AG04449 (cell line): ENCODE measurements at regions not wholly inside any gene's neighbourhood (a gene's known extent, or its start where the extent isn't known, plus 50 kb on each side); places are given as distances from the start of the nearest gene placed in this dataset.

Source experiments
- CTCF ChIA-PET: fragments of 350-600 bp; formaldehyde crosslinking; extraction: SDS; loops from one replicate; lab custom pipeline; 2021; ENCODE audit warnings: antibody characterized with exemption; lab: Yijun Ruan, JAX
- POLR2A ChIA-PET: fragments of 400-600, 350-600 bp; formaldehyde crosslinking; extraction: SDS; loops from one replicate; lab custom pipeline; 2020; ENCODE audit warnings: antibody characterized with exemption, inconsistent platforms; lab: Yijun Ruan, JAX
- DNase-seq: peaks from one replicate; pipeline ENCODE4 v3.0.0-alpha.2; 2010; ENCODE audit warnings: low read depth, low spot score
- H3K4me3 ChIP-seq: 2 replicates; pipeline ENCODE4 v1.5.1; 2011; ENCODE audit warnings: low read depth, mild to moderate bottlenecking, control low read depth, low read length
- CTCF ChIP-seq: IDR thresholded peaks from one replicate; pipeline ENCODE4 v1.5.1; 2011; ENCODE audit warnings: mild to moderate bottlenecking, moderate library complexity, low read length, control low read depth, inconsistent platforms; ENCODE audit not compliant: insufficient read depth; ENCODE audit errors: missing control alignments

GRCh38 chr2:147715807-147716206 lies 129.0 kb upstream of the ACVR2A start:
- no peak for TF ChIP-seq CTCF
- POLR2A ChIA-PET = no interaction called here
- H3K4me3 ChIP-seq = no peak overlapping the region
- no peak for DNase-seq
- CTCF ChIA-PET = no interaction called here

- CTCF ChIA-PET = no interaction called here
- no peak overlapping the region for H3K4me3 ChIP-seq
- no peak for TF ChIP-seq CTCF
- DNase-seq = no peak
- POLR2A ChIA-PET = no interaction called here
Measured at GRCh38 chr2:147714582-147714981, 130.2 kb upstream of the ACVR2A start.

- no peak overlapping the region for H3K4me3 ChIP-seq
- no peak for TF ChIP-seq CTCF
- CTCF ChIA-PET = no interaction called here
- POLR2A ChIA-PET = no interaction called here
- DNase-seq = no peak
Measured at GRCh38 chr2:147713349-147713748, 131.5 kb upstream of the ACVR2A start.

- H3K4me3 ChIP-seq = no peak overlapping the region
- no peak for DNase-seq
- TF ChIP-seq CTCF = no peak
- ChIA-PET POLR2A (no interaction called here), CTCF (no interaction called here)
Measured at GRCh38 chr2:147712051-147712450, 132.8 kb upstream of the ACVR2A start.

- no peak overlapping the region for H3K4me3 ChIP-seq
- no peak for TF ChIP-seq CTCF
- POLR2A ChIA-PET = no interaction called here
- DNase-seq = no peak
- CTCF ChIA-PET = no interaction called here
Measured at GRCh38 chr2:147711031-147711430, 133.8 kb upstream of the ACVR2A start.

GRCh38 chr2:147709655-147710054 lies 135.2 kb upstream of the ACVR2A start:
- ChIA-PET POLR2A (no interaction called here), CTCF (no interaction called here)
- no peak for DNase-seq
- no peak for TF ChIP-seq CTCF
- no peak overlapping the region for H3K4me3 ChIP-seq
